Right renal pelvis (tissue), 4 donors: ENCODE measurements at regions not wholly inside any gene's neighbourhood (a gene's known extent, or its start where the extent isn't known, plus 50 kb on each side); places are given as distances from the start of the nearest gene placed in this dataset.
A peak's percentile ranks its signal among the peaks of the same experiment; 100 is the strongest.

Experiments used
- DNase-seq, 4 donors: peaks; one replicate each; pipeline ENCODE4 v3.0.0-alpha.2; 2013; ENCODE audit warnings: low read depth in 4 of 4, low spot score in 3 of 4, missing footprints in 1 of 4

DNA sequence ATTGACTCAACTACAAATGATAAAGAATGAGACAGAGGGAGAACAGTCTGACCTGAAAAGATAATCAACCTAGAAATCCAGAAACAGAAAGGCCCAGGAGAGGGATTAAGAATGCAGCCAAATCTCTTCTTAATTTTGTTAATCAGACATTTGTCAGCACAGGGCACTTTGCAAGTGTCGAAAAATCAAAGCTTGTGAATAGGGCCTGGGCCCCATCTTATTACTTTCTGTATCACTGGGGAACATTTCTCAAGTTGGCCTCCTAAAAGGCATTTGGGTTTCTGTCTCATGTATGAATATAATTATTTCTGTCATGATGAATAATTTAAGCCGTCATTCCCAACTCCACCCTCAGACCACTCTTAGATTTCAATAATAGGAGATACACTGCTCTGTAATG, 308.4 kb upstream of the PRKCQ start:
- DNase-seq, result no peak

DNA sequence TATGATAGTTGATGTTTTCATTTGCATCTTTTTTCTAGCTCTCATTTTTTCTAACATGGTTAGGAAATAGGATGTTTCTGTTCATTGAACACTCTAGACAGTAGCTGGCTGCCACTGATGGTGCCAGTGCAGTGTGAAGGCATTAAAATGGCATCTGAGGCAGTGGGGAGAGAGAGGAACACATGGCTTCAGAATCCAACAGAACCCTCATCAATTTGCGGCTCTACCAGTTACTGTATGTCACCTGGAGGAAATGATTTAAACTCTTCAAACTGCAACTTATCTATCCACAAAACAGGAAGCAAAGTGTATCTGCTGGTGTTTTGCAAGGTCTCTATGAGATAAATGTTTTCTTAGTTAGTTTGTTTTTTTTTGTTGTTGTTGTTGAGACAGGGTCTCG, 305.2 kb upstream of the PRKCQ start:
- DNase-seq, result no peak

DNA sequence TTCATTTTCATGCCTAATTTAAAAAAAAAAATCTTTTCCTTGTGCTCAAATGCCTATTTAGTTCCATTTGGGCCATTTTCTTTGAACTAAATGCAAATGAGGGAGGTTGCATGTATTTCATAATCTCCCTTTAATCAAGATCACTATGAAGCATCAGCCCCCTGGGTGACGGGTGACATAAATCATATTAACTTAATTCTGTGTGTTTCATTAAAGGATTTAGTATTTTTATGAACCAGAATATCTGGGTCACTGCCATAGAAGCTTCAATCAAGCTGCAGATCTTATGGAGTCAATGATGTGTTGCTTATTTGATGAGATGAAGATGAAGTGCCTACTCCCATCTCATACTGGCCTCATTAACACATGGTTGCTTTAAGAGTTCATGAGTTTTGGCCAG, 301.9 kb upstream of the PRKCQ start:
- DNase-seq, result no peak

DNA sequence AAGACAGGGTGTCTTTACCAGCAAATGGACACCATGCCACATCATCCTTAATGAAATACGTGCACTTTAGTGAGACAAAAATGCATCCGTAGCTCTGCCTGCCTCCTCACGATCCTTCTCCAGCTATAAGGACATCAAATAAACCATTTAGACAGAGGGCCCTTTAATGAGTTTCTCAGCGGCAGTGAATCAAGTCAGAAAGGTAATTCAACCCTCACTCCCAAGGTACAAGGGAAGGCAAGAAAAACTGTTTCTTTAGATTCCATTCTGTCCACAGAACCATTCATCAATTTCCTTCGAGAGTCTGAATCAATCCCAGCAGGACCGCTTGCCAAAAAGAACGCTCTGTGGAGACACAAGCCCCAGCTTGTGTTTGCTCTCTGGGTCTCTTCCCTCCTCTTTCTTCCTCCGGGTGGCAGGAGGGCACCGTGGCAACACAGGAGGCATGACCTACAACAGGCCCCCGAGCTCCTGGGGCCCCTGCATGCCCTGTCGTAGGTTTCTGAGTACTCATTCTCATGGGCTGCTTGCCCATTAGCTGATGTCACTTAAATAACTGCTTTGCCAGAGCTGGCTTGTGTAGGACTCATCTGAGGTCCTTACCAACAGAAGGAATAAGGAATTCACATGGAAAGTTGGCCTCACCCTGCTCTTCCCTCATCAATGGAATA, 297.8 kb upstream of the PRKCQ start:
- peak in 3 of 4 donors; percentile 12 to 49 (median 46) for DNase-seq

DNA sequence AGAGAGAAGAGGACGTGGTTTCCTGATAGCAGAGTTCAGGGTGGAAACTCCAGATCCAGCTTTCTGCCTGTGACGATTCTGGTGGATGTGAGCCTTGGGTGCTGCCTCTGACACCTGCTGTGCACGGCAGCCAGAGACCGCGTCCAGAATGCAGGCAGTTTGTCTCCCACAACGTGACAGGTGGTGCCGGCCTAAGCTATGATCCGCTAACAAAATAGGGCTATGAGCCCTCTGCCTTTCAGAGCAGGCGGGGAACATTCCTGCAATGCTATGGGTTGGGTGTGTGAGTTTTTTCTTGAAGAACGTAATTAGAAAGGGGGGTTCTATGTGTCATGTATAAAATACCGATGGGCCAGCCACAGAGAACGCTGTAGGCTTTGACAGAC, 297.3 kb upstream of the PRKCQ start:
- DNase-seq, result no peak

DNA sequence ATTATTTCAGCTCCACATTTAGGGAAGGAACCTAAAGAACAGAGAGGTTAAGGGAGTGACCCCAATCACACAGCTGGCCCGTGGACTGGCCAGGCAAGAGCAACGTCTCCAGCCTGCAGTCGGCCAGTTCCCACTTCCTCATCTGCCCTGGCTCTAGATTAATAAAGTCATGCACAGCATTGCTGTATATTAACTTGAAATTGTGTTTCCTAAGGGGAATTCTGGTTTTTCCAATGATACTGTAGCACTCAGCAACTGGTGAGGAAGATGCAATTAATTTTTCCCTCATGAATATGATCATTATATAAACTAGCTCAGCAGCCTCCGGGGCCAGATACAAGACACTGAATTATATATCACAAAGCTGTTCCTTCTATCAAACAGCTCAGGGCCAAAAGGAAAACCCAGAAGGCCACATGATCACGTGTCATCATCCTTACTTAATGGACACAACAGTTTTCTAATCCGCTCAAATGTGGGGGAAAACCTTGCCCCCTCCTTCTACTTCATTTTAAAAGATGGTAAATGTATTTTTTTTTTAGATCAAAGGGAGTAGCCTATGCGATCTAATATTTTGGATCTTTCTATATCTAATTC, 295.3 kb upstream of the PRKCQ start:
- no peak for DNase-seq

DNA sequence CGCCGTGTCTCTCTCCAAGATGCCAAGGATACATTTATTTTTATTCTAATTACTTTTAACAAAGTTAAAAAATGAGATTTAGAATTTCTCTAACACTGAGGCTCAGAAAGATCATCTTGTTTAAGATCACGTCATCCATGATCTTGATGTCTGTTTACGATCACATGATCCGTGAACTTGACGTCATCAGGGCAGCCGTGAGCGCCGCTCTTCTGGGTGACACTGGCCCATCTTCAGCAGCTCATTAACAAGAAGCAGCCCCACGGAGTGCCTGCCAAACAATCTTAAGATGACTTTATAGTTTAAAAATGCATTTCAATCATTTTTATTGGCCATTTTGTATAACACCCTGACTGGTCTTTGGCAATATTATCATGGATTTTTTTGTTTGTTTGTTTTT, 291.1 kb upstream of the PRKCQ start:
- DNase-seq, result no peak

DNA sequence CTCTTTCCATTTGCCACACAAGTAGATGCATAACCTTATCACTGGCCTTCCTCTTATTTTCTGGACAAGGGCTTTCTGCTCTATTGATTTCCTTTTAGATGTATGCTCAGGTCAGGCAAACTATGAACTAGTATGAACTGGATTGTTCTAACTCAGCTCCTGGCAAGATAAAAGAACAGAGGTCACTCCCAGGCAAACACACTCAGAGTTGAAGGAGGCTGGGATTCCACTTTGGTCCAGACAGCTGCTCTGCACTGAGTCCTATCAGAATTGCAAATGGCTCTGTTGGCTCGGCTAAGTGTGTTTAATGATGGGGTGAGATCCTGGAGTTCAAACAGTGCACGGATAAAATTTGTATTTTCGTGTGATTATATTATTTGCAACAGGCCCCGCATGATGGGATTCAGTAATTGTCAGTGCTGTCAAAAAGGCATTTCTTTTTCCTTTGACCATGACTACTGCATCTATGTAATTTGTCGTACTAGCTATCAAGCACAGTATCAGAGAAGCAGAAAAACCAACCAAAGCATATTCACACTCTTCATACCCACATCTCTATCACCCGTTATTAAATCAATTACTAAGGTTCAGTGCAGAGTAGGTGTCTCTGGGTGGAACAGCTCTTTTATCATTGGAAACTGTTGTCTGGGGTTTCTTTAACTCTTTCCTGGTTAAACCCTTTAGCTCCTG, 288.1 kb upstream of the PRKCQ start:
- DNase-seq, result no peak

DNA sequence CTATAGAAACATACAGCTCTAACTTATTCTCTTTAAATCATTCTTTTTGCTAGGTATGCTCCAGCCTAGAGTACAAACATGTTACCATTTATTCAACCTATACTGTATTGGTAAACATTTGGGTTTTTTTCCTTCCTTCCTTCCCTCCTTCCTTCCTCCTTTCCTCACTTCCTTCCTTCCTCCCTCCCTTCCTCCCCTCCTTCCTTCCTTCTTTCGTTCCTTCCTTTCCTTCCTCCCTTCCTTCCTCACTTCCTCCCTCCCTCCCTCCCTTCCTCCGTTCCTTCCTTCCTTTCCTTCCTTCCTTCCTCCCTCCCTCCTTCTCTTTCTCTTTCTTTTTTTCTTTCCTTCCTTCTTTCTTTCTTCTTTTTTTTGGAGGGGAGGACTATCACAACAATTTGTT, 286.7 kb upstream of the PRKCQ start:
- no peak for DNase-seq

DNA sequence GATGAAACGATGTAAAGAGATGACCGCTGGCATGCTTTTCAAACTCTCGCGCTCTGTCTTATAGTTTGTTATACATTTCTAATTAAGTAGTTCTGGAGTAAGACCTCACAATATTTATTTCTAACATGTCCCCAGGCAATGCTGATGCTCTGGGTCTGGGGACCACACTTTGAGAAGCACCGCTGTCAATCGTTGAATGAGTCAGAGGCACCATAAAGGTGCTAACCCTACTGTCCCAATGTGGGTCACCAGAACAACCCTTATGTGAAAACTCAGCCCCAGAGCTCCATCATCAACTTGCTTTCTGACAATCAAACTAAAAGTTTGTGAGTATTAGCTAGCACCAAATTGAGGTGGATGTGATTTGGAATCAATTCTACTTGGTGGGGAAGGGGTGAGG, 284.1 kb upstream of the PRKCQ start:
- no peak for DNase-seq

DNA sequence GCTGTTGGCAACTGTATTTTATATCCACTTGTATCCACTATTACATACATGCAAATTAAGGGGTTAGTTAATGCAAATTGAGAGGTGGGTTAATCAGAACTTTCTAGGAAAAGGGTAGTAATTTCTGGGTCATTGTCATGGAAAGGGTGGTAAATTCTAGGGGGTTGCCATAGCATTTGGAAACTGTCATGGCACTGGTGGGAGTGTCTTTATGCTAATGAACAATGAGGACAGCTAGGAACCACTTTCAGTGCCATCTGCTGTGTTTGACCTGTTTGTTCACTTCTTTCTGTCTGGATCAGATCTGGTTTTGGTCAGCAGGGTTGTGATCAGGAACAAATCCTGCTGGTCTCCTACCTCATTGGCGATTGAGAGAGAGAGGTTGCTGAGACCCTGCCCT, 283.3 kb upstream of the PRKCQ start:
- DNase-seq, result no peak

DNA sequence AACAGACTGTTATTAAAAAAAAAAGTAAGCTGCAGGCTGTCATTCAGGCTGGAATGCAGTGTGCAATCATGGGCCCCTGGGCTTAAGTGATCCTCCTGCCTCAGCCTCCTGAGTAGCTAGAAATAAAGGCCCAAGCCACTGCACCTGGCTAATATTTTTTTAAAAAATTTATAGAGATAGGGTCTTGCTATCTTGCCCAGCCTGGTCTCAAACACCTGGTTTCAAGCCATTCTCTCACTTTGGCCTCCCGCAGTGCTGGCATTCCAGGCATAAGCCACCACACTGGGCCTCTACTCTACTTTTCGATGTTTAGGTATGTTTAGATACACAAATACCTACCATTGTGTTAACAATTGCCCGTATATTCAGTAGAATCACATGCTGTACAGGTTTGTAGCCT, 270.4 kb upstream of the PRKCQ start:
- no peak for DNase-seq

DNA sequence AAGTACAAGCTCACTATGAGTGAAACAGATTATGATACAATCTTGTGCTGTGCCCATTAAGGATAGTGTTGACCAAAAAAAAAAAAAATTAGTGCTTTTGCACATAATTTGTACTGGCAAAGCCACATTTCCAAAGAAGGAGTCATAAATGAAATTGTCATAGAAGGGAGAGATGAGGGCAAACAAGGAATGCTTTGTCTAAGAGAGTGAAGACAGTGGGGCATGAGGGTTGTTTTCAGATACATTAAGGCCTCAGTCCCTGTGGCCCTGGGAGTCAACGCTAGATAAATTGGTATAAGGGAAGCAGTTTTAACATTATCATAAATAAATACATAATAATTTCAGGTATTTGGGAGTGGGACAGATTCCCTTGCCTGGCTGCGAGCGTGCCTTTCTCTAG, 267.5 kb upstream of the PRKCQ start:
- DNase-seq, result no peak

DNA sequence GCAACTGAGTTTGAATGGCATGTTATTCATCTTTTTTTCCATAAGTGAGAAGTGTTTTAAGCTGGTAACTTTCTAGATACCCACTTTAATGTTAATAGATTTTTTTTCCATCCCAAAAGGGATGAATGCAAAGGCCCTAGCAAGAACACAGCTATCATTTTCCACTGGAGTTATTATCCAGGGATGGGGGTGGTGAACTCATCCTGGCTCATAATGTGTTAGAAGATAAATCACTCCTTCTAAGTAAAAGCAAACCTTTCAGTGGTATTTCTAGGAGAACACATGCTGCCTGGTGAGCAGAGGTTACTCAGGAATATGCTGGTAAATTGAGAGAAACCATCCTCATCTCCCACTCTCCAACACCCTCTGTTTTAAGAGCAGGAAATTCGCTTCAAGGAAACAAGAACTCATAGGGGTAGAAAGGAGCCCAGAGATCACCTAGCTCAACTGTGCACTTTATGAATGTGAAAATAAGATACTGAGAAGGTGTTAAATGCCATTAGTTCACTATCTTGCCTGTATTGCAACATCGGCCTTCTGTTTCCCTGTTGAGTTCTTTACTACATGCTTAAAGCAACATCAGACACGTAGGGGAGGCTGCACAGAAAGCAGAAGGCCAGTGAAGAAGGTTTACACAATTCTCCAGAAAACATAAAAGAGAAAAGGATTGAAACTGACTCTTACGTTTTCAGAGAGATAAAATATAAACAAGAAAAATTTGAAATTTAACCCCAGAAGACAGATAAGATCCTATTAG, 264.0 kb upstream of the PRKCQ start:
- no peak for DNase-seq

DNA sequence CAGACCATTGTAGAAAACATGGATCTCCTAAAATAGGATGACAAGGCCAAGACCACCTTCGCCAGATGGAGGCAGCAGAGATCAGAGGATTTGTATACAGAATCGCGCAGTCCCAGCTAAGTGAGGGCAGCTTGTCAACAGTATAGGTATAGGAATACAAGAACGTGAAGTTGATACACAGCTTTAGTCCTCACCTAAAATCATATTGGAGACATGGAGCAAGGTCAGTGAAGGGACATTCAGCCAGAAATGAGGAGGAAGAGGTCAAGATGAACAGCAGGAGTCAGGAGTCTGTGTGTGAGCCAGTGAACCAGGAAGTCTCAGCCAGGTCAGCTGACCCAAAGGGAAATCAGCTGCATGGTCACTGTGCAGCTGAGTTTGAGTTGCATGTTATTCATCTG, 263.4 kb upstream of the PRKCQ start:
- no peak for DNase-seq

DNA sequence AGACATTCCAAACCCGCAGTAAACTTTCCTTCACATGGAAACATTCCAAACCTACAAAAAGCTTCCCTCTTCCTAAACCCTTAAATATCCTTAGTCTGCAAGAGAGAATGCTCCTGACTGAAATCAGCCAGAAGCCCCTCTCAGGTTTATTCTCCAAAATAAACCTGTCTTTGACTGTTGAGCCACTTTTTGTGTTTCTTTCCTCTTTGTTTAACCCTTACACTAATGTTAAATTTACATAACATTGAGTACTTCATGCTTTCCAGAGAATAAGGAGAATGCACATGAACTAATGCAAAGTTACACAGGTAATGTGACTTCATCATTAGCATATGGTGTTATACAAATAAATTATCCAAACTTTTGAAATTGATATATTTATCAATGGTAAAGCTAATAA, 262.6 kb upstream of the PRKCQ start:
- DNase-seq, result no peak

DNA sequence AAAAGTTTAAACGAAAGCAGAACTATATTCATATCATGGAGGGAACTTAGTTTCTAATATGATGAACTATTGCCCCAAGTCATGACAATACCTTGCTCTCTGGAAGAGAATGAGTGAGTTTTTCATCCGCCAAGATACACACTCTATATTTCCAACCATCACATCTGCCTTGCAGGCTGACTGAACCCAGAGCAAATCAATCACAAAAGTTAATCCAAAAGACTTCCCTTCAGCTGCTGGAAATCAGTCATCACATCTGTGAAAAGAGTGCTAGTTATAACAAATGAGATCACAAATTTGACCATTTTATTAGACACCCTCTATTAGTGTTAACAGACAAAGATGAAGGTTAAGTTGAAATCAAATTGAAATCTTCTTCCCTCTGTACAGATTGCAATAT, 261.7 kb upstream of the PRKCQ start:
- DNase-seq, result no peak

DNA sequence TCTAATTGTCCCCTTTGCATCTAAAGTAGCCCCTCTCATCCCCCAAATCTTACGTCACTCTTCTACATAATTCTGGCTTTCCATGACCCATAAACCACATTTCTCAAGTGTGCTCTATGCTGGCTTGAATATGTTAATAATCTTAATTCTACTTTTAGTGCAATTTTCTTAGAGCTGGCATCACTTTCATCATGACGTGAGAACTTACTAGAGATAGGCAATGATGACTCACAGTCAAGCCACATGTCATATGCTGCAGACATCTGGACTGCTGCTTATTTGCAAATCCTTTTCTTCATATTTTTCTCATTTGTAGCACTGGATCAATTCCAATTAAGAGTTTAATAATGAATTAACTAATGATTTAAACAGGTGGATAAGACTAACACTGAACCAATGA, 260.7 kb upstream of the PRKCQ start:
- no peak for DNase-seq

DNA sequence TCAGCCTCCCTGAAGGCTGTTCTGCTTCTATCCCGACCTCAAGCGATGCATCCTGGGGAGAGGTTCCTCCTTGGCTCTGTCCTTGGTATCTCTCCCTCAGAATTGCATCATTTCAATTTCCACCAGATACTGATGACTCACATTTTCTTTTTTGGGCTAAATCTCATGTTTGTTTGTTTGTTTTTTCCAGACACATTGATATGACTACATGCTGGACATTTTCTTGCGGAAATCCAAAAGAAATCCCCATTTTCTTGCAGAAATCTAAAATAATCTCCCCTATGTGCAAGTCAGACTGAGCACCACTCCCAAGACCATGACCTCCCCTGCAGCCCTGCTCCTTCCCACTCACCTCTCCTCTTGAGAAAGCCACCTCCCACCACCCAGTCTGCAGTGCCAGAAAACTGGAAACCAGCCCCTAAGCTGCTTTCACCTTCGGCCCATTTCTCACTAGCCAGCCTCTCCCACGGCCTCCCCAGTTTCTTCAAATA, 260.2 kb upstream of the PRKCQ start:
- DNase-seq, result no peak

DNA sequence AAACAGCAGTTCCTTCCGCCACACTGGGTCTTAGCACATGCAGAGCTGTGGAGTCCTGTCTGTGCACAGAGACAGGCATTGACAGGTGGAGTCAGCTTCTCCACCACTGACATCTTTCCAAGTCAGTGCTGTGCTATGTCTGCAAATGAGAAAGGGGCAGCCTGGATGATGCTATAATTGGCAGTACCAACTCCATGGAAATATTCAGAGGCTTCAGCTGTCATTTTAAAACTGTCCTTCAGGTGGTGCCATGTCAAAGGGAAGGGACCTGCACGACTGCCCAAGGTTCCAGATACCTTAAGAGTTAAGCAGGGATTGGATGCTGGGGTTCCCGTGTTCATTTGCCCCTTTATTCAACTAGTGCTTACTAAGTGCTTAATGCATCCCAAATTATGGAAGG, 258.0 kb upstream of the PRKCQ start:
- no peak for DNase-seq

DNA sequence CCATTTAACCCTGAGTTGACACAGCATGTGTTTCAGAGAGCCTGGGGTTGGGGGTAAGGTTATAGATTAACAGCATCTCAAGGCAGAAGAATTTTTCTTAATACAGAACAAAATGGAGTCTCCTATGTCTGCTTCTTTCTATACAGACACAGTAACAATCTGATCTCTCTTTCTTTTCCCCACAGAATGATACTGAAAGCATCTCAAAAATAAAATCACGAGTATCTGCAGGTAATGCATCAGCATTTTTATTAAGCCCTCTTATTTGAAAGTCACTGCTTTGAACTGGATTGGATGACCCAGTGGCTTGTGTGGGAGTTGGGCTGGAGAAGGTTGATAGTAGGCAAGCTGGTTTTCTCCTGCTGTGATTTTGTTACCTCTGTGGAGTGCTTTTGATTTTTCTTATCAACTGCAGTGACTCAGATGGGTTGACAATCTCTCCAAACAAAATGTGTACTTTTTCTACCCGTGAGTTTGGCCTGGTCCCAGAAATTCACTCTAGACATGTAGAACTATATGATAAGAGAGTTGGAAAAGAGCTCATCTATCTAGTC, 253.5 kb upstream of the PRKCQ start:
- DNase-seq, result no peak
